NB4 (cell line): ENCODE measurements at regions not wholly inside any gene's neighbourhood (a gene's known extent, or its start where the extent isn't known, plus 50 kb on each side); places are given as distances from the start of the nearest gene placed in this dataset.

Source experiments
- POLR2A ChIP-seq: IDR thresholded peaks from 2 replicates; pipeline ENCODE4 v1.6.1; 2011; ENCODE audit warnings: mild to moderate bottlenecking; ENCODE audit not compliant: insufficient read length; ENCODE audit errors: extremely low read depth
- TF ChIP-seq, protein P1 (sequence below): IDR thresholded peaks from one replicate; pipeline ENCODE4 v1.5.1; 2012; ENCODE audit warnings: low read depth, low read length

- TF ChIP-seq, protein P1, sequence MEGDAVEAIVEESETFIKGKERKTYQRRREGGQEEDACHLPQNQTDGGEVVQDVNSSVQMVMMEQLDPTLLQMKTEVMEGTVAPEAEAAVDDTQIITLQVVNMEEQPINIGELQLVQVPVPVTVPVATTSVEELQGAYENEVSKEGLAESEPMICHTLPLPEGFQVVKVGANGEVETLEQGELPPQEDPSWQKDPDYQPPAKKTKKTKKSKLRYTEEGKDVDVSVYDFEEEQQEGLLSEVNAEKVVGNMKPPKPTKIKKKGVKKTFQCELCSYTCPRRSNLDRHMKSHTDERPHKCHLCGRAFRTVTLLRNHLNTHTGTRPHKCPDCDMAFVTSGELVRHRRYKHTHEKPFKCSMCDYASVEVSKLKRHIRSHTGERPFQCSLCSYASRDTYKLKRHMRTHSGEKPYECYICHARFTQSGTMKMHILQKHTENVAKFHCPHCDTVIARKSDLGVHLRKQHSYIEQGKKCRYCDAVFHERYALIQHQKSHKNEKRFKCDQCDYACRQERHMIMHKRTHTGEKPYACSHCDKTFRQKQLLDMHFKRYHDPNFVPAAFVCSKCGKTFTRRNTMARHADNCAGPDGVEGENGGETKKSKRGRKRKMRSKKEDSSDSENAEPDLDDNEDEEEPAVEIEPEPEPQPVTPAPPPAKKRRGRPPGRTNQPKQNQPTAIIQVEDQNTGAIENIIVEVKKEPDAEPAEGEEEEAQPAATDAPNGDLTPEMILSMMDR: no peak
- TF ChIP-seq POLR2A: no peak
Measured at GRCh38 chr20:4483961-4484360, 202.3 kb upstream of the PRNP start.
